Erythroblast (primary cell): ENCODE measurements at regions not wholly inside any gene's neighbourhood (a gene's known extent, or its start where the extent isn't known, plus 50 kb on each side); places are given as distances from the start of the nearest gene placed in this dataset.

Experiments
- GATA1 ChIP-seq: IDR thresholded peaks from 2 replicates; pipeline ENCODE4 v1.6.1; 2011; ENCODE audit warnings: low read depth, mild to moderate bottlenecking, control low read depth, low read length, moderate library complexity
- POLR2A ChIP-seq: IDR thresholded peaks from 2 replicates; pipeline ENCODE4 v1.6.1; 2011; ENCODE audit warnings: mild to moderate bottlenecking, low read length

DNA sequence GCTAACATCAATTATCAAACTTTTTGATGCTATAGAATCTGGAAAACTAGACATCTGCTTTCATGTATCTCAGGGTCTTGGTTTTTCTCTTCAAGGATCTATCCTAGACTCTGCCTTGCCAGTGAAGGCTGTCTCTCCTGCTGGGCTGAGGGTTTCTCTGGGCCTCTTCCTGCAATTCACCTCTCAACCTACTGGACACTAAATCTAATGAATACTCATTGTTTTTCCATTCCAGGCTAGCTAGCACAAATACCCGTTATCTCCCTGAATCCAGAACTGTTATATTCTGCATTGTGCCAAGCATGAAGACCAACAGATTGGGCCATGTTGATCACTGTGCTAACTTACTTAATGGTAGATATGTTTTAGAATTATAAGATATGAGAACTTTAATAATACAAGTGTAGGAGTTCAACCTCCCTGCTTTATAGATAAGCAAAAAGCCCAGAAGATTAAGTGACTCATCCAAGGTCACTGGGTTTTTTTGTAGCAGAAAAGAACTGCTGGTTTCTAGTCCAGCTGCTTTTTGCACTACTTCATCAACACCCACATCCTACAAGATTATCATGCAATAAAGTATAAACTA is 56.5 kb upstream of the RNF38 start:
- TF ChIP-seq POLR2A (no peak), GATA1 (no peak)
